OCI-M1 (cell line): ENCODE measurements at regions not wholly inside any gene's neighbourhood (a gene's known extent, or its start where the extent isn't known, plus 50 kb on each side); places are given as distances from the start of the nearest gene placed in this dataset.
"Not testable (repeated sequence)": the region's sequence is repeated elsewhere in the genome, so short reads cannot be mapped to it uniquely, and the experiment has no call there.

Experiments
- DNase-seq: peaks from one replicate; lab custom pipeline; 2025; lab: John Stamatoyannopoulos, UW

DNA sequence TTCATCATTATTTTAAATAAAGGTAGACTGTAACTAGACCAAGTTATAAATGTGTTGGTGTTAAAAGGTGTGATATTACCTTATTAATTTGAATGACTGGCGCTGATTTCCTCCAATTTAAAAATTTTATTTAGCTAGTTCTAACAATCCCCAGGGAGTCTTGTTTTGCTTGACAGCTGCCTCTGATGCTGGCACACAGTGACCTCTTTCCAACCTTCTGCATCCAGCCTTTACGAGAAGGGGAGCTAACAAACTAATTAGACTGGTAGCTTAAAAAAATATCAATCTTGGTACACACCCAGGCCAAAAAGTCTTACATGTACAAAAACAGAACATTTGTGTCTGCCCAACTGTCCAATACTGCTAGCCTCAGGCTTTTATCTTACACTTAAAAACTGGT is 51.8 kb upstream of the ENPEP start:
- DNase-seq: no peak

DNA sequence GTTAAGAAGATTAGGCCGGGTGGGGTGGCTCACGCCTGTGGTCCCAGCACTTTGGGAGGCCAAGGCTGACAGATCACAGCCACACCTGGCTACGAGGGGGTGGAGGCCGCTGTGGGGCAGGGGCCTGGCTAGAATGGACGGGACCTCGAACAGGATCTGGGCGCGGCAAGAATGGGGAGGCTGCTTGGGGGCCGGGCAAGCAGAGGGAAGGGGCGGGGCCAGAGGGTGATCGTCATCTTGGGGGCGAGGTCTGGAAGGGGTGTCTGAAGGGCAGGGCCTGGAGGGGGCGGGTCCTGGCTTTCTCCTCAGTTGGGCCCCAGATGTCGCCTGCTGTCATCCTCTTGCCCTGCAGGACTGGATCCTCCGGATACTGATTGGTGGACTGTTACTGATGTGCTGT is 57.3 kb upstream of the ENPEP start:
- no peak for DNase-seq

GRCh38 chr4:110417136-110417535 is 58.8 kb upstream of the ENPEP start:
- no peak for DNase-seq

- DNase-seq: no peak
These were observed 60.5 kb upstream of the ENPEP start for GRCh38 chr4:110415478-110415877.

- DNase-seq: no peak
These were observed 60.9 kb upstream of the ENPEP start for GRCh38 chr4:110415041-110415440.

GRCh38 chr4:110414561-110414920 is 61.4 kb upstream of the ENPEP start:
- DNase-seq: no peak

- DNase-seq: not testable (repeated sequence)
These were observed 62.0 kb upstream of the ENPEP start for GRCh38 chr4:110413807-110414560.

DNA sequence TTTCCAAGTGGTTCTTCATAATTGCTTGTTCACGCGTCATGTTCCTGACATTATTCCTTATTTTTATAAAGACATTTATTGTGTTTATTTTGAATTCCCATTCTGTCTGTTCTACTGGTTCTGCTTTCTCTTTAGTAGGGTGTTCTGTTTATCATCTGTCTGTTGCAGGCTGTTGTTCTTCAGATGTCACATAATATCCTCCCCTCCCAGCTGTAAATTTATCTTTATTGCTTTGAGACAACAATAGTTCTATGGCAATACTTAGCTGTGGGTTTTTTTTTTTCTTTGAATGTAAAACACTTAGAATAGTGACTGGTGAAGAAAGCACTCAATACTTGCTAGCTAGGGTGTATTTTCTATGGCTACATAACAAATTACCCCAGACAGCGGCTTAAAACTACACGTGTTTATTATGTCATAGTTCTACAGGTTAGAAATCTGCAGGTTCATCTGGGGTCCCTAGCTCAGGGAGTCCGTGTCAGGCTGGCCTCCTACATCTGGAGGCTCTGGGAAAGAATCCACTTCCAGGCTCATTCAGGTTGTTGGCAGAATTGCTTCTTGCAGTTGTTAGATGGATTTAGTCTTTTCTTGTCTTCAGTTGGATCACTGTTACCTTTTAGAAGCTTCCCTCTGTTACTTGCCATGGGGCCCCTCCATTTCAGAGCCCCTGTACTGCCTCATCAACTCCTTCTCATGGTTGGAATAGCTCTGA is 63.4 kb upstream of the ENPEP start:
- no peak for DNase-seq

- no peak for DNase-seq
These were observed 64.4 kb upstream of the ENPEP start for GRCh38 chr4:110411574-110412011.

GRCh38 chr4:110410853-110411573 is 64.9 kb upstream of the ENPEP start:
- not testable (repeated sequence) for DNase-seq

DNA sequence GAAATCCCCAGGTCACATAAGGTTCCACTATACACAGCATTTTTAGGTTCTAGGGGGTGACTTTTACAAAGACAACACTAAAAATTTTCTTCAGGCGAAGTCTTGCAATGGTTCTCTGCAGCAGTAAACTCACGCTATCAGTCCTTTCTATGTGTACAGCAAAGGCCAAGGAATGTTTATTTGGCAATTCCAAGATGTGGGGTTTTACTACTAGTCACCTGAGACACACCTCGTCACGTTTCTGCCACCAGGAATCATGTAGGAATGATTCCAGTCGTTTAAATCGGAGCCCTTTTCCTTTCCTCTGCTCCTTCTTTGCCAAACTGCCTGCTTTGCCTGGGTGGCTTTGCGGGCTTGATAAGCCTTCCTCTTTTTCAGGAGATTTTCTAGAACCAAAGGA is 75.9 kb upstream of the ENPEP start:
- DNase-seq: no peak

DNA sequence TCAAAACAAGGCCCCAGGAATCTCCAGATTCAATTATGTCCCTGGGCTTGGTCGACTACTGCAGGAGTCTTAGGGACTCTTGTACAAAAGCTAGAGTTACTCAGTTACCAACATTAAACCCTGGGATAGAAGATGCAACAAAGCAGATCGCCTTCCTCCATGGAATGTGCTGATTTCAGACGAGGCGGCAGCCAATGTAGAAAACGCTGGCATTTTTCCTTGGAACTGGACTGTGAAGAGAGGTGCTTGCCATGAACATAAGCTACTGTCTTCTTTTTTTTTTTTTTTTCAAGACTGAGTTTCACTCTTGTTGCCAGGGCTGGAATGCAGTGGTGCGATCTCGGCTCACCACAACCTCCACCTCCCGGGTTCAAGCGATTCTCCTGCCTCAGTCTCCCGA is 76.9 kb upstream of the ENPEP start:
- not testable (repeated sequence) for DNase-seq

- DNase-seq: no peak
These were observed 79.0 kb upstream of the ENPEP start for GRCh38 chr4:110396963-110397362.

GRCh38 chr4:110395421-110395820 is 80.5 kb upstream of the ENPEP start:
- no peak for DNase-seq

DNA sequence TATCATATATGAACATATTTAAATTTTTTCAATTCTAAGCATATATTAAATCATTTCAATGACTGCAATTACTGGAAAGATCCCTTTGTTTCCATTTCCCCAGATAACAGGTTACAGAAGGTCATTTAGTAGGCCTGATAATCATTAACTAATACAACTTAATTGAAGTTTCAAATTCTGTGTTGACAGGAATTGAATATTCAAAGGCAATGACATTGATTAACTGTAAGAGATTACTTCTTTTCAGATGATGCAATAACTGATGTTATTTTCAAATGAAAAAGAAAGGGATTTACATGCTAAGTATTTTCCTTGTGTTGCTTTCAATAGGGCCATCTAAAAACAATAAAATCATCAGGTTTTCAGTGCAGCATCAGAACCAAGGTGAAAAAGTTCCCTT is 81.1 kb upstream of the ENPEP start:
- no peak for DNase-seq

GRCh38 chr4:110381784-110382183 is 94.2 kb upstream of the ENPEP start:
- no peak for DNase-seq

- DNase-seq: no peak
These were observed 103.5 kb upstream of the ENPEP start for GRCh38 chr4:110372485-110372884.

DNA sequence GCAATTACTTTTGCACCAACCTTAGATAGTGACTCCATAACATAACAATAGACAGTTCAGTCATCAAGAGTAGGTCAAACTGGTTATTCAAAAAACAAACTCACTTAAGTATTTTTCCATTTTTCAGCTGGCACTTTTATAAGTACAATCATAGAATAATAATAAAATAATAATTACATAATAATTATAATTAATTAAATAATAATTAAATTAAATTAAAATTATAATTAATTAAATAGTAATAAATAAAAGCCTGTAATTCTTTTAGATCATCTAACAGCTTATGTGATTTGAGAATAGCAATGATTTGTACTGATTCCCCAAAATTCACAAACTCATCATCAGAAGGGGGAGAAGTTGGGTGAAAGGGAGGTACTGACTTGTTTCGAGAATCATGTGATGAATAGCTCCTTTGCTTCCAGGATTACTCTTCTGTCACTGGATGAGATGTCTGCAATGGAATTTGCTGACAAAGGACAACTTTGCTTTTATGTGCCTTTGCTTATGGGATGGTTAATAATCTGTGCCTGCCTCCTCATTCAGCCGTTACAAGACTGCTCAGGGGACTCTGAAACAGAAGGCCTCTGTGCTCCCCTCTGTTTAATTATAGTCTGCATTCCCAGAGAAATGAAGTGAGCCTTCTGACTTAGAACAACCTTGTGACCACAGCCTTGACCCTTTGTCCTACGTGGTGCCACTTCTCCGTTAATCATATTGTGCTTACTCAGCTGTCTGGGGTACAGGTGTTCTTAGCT is 104.8 kb upstream of the ENPEP start:
- no peak for DNase-seq

- DNase-seq: no peak
These were observed 107.5 kb upstream of the ENPEP start for GRCh38 chr4:110368409-110368808.

- no peak for DNase-seq
These were observed 108.8 kb upstream of the ENPEP start for GRCh38 chr4:110367156-110367555.

GRCh38 chr4:110365761-110366160 is 110.2 kb upstream of the ENPEP start:
- no peak for DNase-seq

GRCh38 chr4:110364911-110365520 is 110.9 kb upstream of the ENPEP start:
- DNase-seq: no peak
